Prostate gland (tissue), 2 donors: ENCODE measurements at regions not wholly inside any gene's neighbourhood (a gene's known extent, or its start where the extent isn't known, plus 50 kb on each side); places are given as distances from the start of the nearest gene placed in this dataset.

Source experiments
- DNase-seq: peaks from one replicate; pipeline ENCODE4 v3.0.0-alpha.2; 2019; ENCODE audit warnings: low spot score
- H3K27ac ChIP-seq, 2 donors: fragments of 200-600 bp; sonication (generic); 2 replicates each; pipeline ENCODE4 v1.5.1; 2017 to 2019
- H3K27me3 ChIP-seq: fragments of 200-600 bp; sonication (generic); replicated peaks from 2 replicates; pipeline ENCODE4 v1.5.1; 2019; ENCODE audit not compliant: insufficient read depth
- H3K36me3 ChIP-seq, 2 donors: fragments of 200-600 bp; sonication (generic); 1 replicate in 1 of 2; 2 replicates in 1 of 2; pipeline versions ENCODE4 v1.5.1 to v1.8.1; 2017 to 2019
- H3K4me1 ChIP-seq: fragments of 200-600 bp; sonication (generic); replicated peaks from 2 replicates; pipeline ENCODE4 v1.5.1; 2019
- H3K4me3 ChIP-seq, 2 donors: fragments of 200-600 bp; sonication (generic); 2 replicates each; pipeline ENCODE4 v1.5.1; 2017 to 2019
- H3K9me3 ChIP-seq: fragments of 200-600 bp; sonication (generic); 2 replicates; pipeline ENCODE4 v1.5.1; 2017
- CTCF ChIP-seq, 4 experiments: fragments of 200-600 bp in 2 of 4; fragments of 450-650 bp in 2 of 4; sonication (generic) in 2 of 4; IDR thresholded peaks; 1 replicate in 3 of 4; 2 replicates in 1 of 4; pipeline ENCODE4 v1.5.1; 2016 to 2019; ENCODE audit warnings: antibody characterized with exemption in 4 of 4, mild to moderate bottlenecking in 2 of 4, moderate library complexity in 2 of 4
- POLR2A ChIP-seq: fragments of 450-650 bp; IDR thresholded peaks from one replicate; pipeline ENCODE4 v1.6.1; 2016; ENCODE audit warnings: antibody characterized with exemption, mild to moderate bottlenecking
- POLR2AphosphoS5 ChIP-seq: sonication (generic); formaldehyde crosslinking; IDR thresholded peaks from one replicate; pipeline ENCODE4 v1.6.1; 2017; ENCODE audit warnings: antibody characterized with exemption
- WGBS: methylation state at CpG from one replicate; pipeline ENCODE4 v1.1.5; 2018; 5-methylcytosine and 5-hydroxymethylcytosine counted together
- intact Hi-C: fragments of 100-400 bp; cut with DNase I; formaldehyde crosslinking; loops from one replicate; pipeline ENCODE4 v1.14.2; 2022

DNA sequence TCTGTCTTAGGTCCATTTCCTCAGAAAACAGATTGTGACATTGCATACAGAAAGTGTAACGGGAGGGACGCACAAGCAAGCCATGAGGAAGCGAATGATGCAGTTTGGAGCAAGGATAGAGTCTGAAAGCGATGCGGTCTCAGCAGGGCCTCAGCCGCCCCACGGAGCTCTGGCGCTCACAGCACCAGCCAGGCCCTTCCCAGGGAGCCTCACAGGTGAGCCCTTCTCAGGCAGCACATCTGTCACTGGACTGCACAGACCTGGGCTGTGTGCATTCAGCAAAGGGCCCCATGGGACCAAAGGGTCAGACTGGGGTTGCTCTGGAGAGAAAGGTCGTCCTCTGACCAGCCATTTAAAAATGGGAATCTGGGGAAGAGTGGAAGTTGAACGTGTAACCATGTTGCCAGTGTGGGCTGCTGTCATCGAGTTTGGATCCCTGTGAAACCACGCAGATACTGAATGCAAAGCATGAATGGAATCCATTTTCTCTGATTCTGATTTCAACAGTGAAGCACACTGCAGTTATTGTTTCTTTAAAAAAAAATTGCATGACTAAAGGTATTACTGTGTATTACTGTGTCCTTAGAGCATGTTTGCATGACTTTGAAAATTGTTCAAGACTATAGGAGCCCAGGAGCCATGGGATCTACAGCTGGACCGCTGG lies 350.0 kb upstream of the AKR1E2 start:
- TF ChIP-seq POLR2A (no peak), CTCF (IDR thresholded peaks at IDR 0.05) (no peak)
- H3K27ac ChIP-seq = no peak overlapping the region
- no peak for DNase-seq
- no peaks in the 10 kb centered on the region for H3K27me3 ChIP-seq
- whole genome bisulfite sequencing = 94% methylated on average over 13 of the region's 13 CpGs
- no peak overlapping the region for H3K4me3 ChIP-seq
- no peaks in the 10 kb centered on the region for H3K9me3 ChIP-seq
- H3K4me1 ChIP-seq = no peaks in the 10 kb centered on the region
- intact Hi-C loops = no loop called here
- no peaks in the 10 kb centered on the region for H3K36me3 ChIP-seq

- no peaks in the 10 kb centered on the region for H3K9me3 ChIP-seq
- no peaks in the 10 kb centered on the region for H3K27me3 ChIP-seq
- intact Hi-C loops = no loop called here
- WGBS = 80% methylated on average over 8 of the region's 8 CpGs
- TF ChIP-seq POLR2AphosphoS5 (no peak), POLR2A (no peak), CTCF (IDR thresholded peaks at IDR 0.05) (no peak)
- H3K27ac ChIP-seq = no peak overlapping the region
- DNase-seq = no peak
- no peak overlapping the region for H3K4me3 ChIP-seq
- no peaks in the 10 kb centered on the region for H3K36me3 ChIP-seq
- H3K4me1 ChIP-seq = no peaks in the 10 kb centered on the region
These were observed 351.2 kb upstream of the AKR1E2 start for GRCh38 chr10:4474829-4475228.

DNA sequence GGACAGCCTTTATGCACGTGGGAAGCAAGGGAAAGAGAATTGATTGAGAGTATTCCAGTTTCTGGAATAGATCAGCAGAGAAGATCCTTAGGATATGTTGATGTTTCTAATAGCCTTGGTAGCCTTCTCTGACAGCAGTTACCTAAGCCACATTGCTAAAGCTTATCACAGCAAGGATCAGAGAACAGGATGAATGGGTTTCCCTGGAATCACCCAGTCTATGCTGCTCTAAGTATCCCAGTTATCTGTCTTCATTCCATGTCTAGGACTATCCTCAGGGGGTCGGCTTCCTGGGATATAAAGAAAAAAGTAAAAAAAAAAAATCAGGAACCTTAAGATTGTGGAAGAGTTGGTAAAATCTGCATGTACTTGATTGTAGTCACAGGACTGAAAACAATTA lies 352.0 kb upstream of the AKR1E2 start:
- Histone ChIP-seq H3K4me1 (no peaks in the 10 kb centered on the region), H3K4me3 (no peak overlapping the region), H3K27ac (no peak overlapping the region), H3K27me3 (no peaks in the 10 kb centered on the region), H3K36me3 (no peaks in the 10 kb centered on the region), H3K9me3 (no peaks in the 10 kb centered on the region)
- no peak for TF ChIP-seq POLR2A
- DNase-seq = no peak
- intact Hi-C loops = no loop called here
- 76% methylated on average over 2 of the region's 2 CpGs for WGBS

- WGBS = 95% methylated on average over 7 of the region's 7 CpGs
- Histone ChIP-seq H3K9me3 (no peaks in the 10 kb centered on the region), H3K4me3 (no peak overlapping the region), H3K27ac (no peak overlapping the region), H3K4me1 (no peaks in the 10 kb centered on the region), H3K27me3 (no peaks in the 10 kb centered on the region), H3K36me3 (no peaks in the 10 kb centered on the region)
- intact Hi-C loops = no loop called here
- no peak for DNase-seq
- TF ChIP-seq POLR2A = no peak
These were observed 353.7 kb upstream of the AKR1E2 start for GRCh38 chr10:4472190-4472904.

DNA sequence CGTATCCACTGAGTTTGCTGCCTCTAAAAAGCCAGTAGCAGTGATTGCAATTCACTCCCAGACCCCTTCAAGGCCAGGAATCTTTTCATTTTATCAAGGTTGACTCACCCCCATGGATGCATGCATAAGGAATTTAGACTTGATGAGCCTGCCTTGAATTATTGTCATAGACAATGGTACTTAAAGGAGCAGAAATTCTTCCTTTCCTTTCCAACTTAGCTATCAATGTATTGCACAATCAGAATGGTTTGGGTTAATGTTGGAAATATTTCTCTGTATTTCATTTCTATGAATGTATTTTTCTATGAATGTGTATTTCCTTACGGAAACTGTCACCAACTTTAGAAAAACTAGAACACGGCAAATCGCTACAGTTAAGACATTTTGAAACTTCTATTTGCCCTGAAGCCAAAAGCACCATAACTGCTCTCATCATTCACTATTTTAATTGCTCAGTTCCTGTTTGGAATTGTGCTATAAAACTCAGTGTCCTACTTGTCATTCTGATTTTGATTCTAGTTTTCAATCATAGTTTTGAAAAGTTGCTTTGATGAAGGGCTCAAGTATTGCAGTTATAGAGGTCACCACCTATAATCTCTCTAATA lies 355.7 kb upstream of the AKR1E2 start:
- 79% methylated on average over 4 of the region's 4 CpGs for WGBS
- intact Hi-C loops = no loop called here
- no peaks in the 10 kb centered on the region for H3K9me3 ChIP-seq

More for the DNA sequence above, 355.7 kb upstream of the AKR1E2 start:
- Histone ChIP-seq H3K4me1 (no peaks in the 10 kb centered on the region), H3K27ac (no peak overlapping the region), H3K4me3 (no peak overlapping the region), H3K27me3 (no peaks in the 10 kb centered on the region), H3K36me3 (no peaks in the 10 kb centered on the region)
- no peak for TF ChIP-seq CTCF (IDR thresholded peaks at IDR 0.05)
- no peak for TF ChIP-seq POLR2AphosphoS5
- no peak for TF ChIP-seq POLR2A
- no peak for DNase-seq
